Nephron progenitor cell (in vitro differentiated cells): ENCODE measurements at regions not wholly inside any gene's neighbourhood (a gene's known extent, or its start where the extent isn't known, plus 50 kb on each side); places are given as distances from the start of the nearest gene placed in this dataset.

Source experiments
- DNase-seq: peaks from one replicate; pipeline ENCODE4 v3.0.0; 2021
- H3K27ac Mint-ChIP-seq: 2 replicates; pipeline ENCODE4 v1.8.0; 2021; ENCODE audit warnings: mild to moderate bottlenecking, moderate library complexity, mixed read lengths
- H3K27me3 Mint-ChIP-seq: 2 replicates; pipeline ENCODE4 v1.8.0; 2021; ENCODE audit warnings: mild to moderate bottlenecking, low read depth, mixed read lengths; ENCODE audit not compliant: poor library complexity
- H3K36me3 Mint-ChIP-seq: 2 replicates; pipeline ENCODE4 v1.8.0; 2021; ENCODE audit warnings: low read depth, mixed read lengths
- H3K4me1 Mint-ChIP-seq: 2 replicates; pipeline ENCODE4 v1.8.0; 2021; ENCODE audit warnings: mixed read lengths
- H3K4me3 Mint-ChIP-seq: 2 replicates; pipeline ENCODE4 v1.8.0; 2021; ENCODE audit warnings: mild to moderate bottlenecking, moderate library complexity, mixed read lengths
- H3K9me3 Mint-ChIP-seq: 2 replicates; pipeline ENCODE4 v1.8.0; 2021; ENCODE audit warnings: mild to moderate bottlenecking, moderate library complexity, mixed read lengths
- TF ChIP-seq, protein P1 (sequence below): fragments of 200-600 bp; sonication (generic); IDR thresholded peaks from 2 replicates; pipeline ENCODE4 v1.5.0; 2021; ENCODE audit warnings: antibody characterized with exemption

DNA sequence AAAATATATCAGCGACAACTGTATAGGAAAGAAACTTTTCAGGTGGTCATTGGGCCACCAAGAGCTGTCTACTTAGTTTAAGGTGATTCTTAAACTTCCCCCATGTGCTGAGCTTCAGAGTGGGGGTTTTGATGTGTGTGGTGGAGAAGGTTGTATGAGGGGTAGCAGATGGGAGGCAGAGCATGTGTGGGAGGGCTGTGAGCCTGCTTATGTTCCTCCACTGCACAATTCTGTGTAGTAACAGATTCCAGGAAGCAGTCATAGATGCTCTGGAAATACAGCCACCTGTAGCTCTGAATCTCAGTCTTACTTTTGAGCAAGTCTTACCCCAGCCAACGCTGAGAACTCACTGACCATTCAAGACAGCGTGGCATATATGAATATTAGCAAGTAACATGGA, 95.3 kb upstream of the SPATA13 start:
- Mint-ChIP-seq H3K27me3 (peaks cover 3% of the 10 kb centered on the region), H3K36me3 (no peaks in the 10 kb centered on the region), H3K9me3 (no peaks in the 10 kb centered on the region), H3K4me3 (no peak overlapping the region), H3K4me1 (peaks cover 47% of the 10 kb centered on the region), H3K27ac (no peak overlapping the region)
- TF ChIP-seq, protein P1, sequence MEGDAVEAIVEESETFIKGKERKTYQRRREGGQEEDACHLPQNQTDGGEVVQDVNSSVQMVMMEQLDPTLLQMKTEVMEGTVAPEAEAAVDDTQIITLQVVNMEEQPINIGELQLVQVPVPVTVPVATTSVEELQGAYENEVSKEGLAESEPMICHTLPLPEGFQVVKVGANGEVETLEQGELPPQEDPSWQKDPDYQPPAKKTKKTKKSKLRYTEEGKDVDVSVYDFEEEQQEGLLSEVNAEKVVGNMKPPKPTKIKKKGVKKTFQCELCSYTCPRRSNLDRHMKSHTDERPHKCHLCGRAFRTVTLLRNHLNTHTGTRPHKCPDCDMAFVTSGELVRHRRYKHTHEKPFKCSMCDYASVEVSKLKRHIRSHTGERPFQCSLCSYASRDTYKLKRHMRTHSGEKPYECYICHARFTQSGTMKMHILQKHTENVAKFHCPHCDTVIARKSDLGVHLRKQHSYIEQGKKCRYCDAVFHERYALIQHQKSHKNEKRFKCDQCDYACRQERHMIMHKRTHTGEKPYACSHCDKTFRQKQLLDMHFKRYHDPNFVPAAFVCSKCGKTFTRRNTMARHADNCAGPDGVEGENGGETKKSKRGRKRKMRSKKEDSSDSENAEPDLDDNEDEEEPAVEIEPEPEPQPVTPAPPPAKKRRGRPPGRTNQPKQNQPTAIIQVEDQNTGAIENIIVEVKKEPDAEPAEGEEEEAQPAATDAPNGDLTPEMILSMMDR, result no peak
- no peak for DNase-seq

DNA sequence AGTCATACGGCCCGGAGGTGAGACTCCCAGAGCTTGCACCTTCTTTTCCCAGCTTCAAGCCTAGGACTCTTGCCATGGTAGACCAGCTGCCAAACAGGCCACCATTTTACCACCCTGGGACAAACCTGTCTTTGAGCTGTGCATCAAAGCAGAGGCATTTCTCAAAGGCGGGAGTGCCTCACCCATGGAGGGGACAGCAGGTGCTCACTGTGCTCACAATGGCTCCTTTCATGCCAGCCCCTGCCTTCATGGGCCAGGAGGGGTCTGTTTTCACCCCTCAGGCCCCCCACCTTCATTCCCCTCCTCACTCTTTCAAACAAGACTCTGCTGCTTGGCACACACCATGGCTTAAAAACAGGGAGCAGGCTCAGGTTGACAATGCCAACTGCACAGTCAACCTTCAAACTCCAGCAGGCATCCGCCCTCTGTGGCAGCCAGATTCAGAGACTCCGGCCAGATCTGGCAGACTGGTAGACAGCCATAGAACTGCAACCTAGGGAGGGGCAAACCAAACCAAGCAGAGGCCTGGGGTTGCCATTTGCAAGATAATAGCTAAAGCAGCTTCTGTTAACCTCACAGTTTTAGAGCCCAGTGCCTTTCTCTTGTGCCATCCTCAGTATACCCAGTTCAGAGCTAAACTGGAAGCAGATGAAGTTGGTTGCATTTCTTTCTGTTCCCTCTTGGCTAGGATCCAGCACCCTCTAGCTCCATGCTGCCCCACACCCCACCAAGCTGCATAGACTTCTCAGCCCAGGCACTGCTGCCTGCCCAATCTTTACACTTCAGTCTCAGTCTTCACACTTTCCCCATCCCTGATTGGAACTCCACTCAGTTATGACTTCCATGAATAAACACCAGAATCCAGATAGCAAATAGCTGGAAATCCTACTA, 93.9 kb upstream of the SPATA13 start:
- DNase-seq, result no peak
- H3K4me1 Mint-ChIP-seq, result peaks cover 47% of the 10 kb centered on the region
- no peak overlapping the region for H3K4me3 Mint-ChIP-seq
- TF ChIP-seq, protein P1, result no peak
- peaks cover 8% of the 10 kb centered on the region for H3K27me3 Mint-ChIP-seq
- H3K36me3 Mint-ChIP-seq, result no peaks in the 10 kb centered on the region
- H3K27ac Mint-ChIP-seq, result no peak overlapping the region
- H3K9me3 Mint-ChIP-seq, result no peaks in the 10 kb centered on the region

DNA sequence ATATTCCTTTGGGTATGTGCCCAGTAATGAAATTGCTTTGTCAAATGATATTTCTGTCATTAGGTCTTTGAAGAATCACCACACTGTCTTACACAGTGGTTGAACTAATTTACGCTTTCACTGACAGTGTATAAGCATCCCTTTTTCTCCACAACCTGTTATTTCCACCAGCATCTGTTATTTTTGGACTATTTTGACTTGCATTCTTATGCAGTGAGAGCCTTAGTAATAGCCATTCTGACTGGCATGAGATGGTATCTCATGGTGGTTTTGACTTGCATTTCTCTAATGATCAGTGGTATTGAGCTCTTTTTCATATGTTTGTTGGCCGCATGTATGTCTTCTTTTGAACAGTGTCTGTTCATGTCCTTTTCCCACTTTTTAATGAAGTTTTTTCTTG, 92.0 kb upstream of the SPATA13 start:
- Mint-ChIP-seq H3K27ac (no peak overlapping the region), H3K27me3 (peaks cover 8% of the 10 kb centered on the region), H3K36me3 (no peaks in the 10 kb centered on the region), H3K9me3 (no peaks in the 10 kb centered on the region), H3K4me1 (peaks cover 35% of the 10 kb centered on the region), H3K4me3 (no peak overlapping the region)
- TF ChIP-seq, protein P1, result no peak
- DNase-seq, result no peak

DNA sequence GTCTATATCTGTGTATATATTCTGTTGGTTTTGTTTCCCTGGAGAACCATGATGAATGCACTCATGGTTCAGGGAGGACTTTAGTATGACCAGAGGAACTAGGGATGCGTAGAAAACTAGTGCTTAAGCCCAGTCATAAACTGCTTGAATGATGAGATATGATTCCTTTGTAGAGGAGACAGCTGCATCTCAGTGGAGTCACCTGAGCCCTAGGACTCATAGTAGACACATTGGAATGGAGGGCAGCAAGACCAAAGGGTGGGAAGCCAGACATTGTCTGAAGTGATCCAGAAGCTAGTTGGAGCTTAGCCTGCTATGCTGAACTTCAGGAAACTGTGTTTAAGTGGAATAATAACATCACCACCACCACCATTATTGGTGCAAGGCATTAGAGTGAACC, 89.5 kb upstream of the SPATA13 start:
- H3K27ac Mint-ChIP-seq, result no peak overlapping the region
- no peak for DNase-seq
- no peaks in the 10 kb centered on the region for H3K36me3 Mint-ChIP-seq
- peaks cover 8% of the 10 kb centered on the region for H3K27me3 Mint-ChIP-seq
- H3K4me3 Mint-ChIP-seq, result no peak overlapping the region
- H3K9me3 Mint-ChIP-seq, result no peaks in the 10 kb centered on the region
- peaks cover 15% of the 10 kb centered on the region for H3K4me1 Mint-ChIP-seq
- TF ChIP-seq, protein P1, result no peak

DNA sequence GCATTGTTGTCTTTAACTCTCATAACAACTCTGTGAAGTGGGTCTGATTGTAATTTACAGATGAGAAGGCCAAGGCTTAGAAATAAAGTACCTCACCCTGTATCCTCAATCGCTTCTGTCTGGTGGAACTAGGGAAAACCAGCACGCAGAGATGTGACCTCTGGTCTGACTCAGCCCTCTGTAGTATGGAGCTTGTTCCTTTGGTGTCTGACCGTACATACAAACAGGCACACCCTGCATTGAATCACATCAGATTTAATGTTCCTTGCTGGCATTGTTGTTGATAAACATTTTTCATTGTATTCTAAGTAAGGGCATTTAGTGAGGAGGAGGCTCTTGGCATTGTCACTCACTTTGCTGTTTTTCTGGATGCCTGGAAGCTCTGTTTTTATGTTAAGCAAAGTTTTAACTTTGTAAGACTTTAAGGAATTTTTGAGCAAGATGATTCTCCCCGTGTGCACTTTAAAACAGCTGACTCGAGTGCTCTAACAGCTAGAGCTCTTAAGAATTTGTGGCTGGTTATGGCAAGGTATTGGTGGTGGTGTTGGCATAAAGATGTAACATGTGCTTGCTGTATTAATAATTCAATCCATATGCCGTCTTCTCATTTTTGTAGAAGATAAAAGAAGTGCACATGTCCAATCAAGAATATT, 89.0 kb upstream of the SPATA13 start:
- no peaks in the 10 kb centered on the region for H3K36me3 Mint-ChIP-seq
- H3K4me3 Mint-ChIP-seq, result no peak overlapping the region
- peaks cover 20% of the 10 kb centered on the region for H3K4me1 Mint-ChIP-seq
- TF ChIP-seq, protein P1, result no peak
- H3K27me3 Mint-ChIP-seq, result peaks cover 8% of the 10 kb centered on the region
- no peak for DNase-seq
- H3K9me3 Mint-ChIP-seq, result no peaks in the 10 kb centered on the region
- no peak overlapping the region for H3K27ac Mint-ChIP-seq
